ENCODE measurements at regions not wholly inside any gene's neighbourhood (a gene's known extent, or its start where the extent isn't known, plus 50 kb on each side); places are given as distances from the start of the nearest gene placed in this dataset.

DNA sequence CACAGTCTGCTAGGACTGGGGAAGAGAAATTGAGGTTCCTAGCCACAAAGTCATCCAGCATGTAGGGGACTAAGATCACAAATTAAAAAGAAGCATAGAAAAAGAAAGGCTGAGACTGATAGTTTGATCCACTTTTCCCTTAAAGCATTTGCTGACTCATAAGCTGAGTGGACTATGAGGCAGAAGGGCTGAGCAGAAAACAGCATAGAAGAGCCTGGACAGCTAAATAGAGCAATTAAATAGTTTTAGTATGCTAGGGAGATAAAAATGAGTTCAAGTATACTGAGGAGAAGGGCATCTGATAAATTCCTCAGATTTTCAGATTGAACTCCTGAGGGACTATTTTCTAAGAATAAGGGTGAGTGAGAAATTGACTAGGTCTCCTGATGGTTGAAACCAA is 155.9 kb upstream of the EGR2 start:
- no peaks in the 10 kb centered on the region for H4K20me1 ChIP-seq (ENCODE audit: insufficient read depth)
- H3K9ac ChIP-seq = no peak overlapping the region
- H3K4me2 ChIP-seq = no peak overlapping the region
- no peak overlapping the region for H3K4me3 ChIP-seq (IDR thresholded peaks at IDR 0.05; ENCODE audit: insufficient read depth, low read depth, low read length)
- H3K4me1 ChIP-seq (ENCODE audit: low read depth, poor library complexity, severe bottlenecking) = no peaks in the 10 kb centered on the region
- no peak overlapping the region for H3K27ac ChIP-seq
- H2AFZ ChIP-seq (ENCODE audit: low read depth) = no peak overlapping the region
- H3K27me3 ChIP-seq (ENCODE audit: insufficient read depth, low read depth) = no peaks in the 10 kb centered on the region
- no peaks in the 10 kb centered on the region for H3K36me3 ChIP-seq (ENCODE audit: insufficient read depth)
- TF ChIP-seq, protein P1, sequence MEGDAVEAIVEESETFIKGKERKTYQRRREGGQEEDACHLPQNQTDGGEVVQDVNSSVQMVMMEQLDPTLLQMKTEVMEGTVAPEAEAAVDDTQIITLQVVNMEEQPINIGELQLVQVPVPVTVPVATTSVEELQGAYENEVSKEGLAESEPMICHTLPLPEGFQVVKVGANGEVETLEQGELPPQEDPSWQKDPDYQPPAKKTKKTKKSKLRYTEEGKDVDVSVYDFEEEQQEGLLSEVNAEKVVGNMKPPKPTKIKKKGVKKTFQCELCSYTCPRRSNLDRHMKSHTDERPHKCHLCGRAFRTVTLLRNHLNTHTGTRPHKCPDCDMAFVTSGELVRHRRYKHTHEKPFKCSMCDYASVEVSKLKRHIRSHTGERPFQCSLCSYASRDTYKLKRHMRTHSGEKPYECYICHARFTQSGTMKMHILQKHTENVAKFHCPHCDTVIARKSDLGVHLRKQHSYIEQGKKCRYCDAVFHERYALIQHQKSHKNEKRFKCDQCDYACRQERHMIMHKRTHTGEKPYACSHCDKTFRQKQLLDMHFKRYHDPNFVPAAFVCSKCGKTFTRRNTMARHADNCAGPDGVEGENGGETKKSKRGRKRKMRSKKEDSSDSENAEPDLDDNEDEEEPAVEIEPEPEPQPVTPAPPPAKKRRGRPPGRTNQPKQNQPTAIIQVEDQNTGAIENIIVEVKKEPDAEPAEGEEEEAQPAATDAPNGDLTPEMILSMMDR (conservative IDR thresholded peaks at IDR 0.05; ENCODE audit: low read depth, low read length) = no peak
- H3K79me2 ChIP-seq (ENCODE audit: insufficient read depth, low read depth) = no peaks in the 10 kb centered on the region

GRCh38 chr10:62964026-62964425 is 147.9 kb upstream of the EGR2 start:
- no peak overlapping the region for H2AFZ ChIP-seq (ENCODE audit: low read depth)
- no peaks in the 10 kb centered on the region for H3K4me1 ChIP-seq (ENCODE audit: low read depth, poor library complexity, severe bottlenecking)
- no peak overlapping the region for H3K27ac ChIP-seq
- no peak overlapping the region for H3K9ac ChIP-seq
- H3K27me3 ChIP-seq (ENCODE audit: insufficient read depth, low read depth) = no peaks in the 10 kb centered on the region
- TF ChIP-seq, protein P1 (conservative IDR thresholded peaks at IDR 0.05; ENCODE audit: low read depth, low read length) = no peak
- no peaks in the 10 kb centered on the region for H3K36me3 ChIP-seq (ENCODE audit: insufficient read depth)
- no peak overlapping the region for H3K4me3 ChIP-seq (IDR thresholded peaks at IDR 0.05; ENCODE audit: insufficient read depth, low read depth, low read length)
- H3K4me2 ChIP-seq = no peak overlapping the region
- H3K79me2 ChIP-seq (ENCODE audit: insufficient read depth, low read depth) = no peaks in the 10 kb centered on the region
- no peaks in the 10 kb centered on the region for H4K20me1 ChIP-seq (ENCODE audit: insufficient read depth)

DNA sequence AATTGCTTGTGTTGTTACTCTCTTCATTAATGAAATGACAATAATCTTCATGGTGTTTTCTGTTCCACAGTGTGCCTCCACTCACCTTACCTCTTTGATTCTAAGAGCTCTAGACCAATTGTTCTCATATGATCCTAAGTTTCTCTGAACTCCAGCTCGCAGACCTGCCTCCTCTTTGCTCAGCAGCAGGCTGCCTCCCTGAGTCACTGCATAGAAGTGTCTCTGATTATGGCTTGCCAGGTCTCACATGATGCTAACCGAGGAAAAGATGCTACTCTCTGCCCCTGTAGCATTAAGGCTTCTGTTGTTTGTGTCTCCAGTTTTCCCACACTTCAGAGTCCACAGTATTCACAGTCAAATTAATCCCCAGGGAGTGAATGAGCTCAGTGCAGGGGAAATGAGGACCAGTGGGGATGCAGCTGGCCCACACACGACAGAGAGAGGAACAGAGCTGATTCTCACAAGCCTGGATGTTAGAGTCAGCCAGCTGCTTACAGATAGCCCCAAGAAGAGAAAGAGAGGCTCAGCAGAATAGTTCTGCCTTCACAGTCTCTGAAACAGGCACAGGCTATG is 145.9 kb upstream of the EGR2 start:
- Histone ChIP-seq H4K20me1 (ENCODE audit: insufficient read depth) (no peaks in the 10 kb centered on the region), H2AFZ (ENCODE audit: low read depth) (no peak overlapping the region), H3K4me2 (no peak overlapping the region), H3K4me3 (IDR thresholded peaks at IDR 0.05; ENCODE audit: insufficient read depth, low read depth, low read length) (no peak overlapping the region), H3K4me1 (ENCODE audit: low read depth, poor library complexity, severe bottlenecking) (no peaks in the 10 kb centered on the region), H3K27ac (no peak overlapping the region), H3K27me3 (ENCODE audit: insufficient read depth, low read depth) (no peaks in the 10 kb centered on the region), H3K9ac (no peak overlapping the region), H3K79me2 (ENCODE audit: insufficient read depth, low read depth) (no peaks in the 10 kb centered on the region), H3K36me3 (ENCODE audit: insufficient read depth) (no peaks in the 10 kb centered on the region)
- TF ChIP-seq, protein P1 (conservative IDR thresholded peaks at IDR 0.05; ENCODE audit: low read depth, low read length) = no peak

DNA sequence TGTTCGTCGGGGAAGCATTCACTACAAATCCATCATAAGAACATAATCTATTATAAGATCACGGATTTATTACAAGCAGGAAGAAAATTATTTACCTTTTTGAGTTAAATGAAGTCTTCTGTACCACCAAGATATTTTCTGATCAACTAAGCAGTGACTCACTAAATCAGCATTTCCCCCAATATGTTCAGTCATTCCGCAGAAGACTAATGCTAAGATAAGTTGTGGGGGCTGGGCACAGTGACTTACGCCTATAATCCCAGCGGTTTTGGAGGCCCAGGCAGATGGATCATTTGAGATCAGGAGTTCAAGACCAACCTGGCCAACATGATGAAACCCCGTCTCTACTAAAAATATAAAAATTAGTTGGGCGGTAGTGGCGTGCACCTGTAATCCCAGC is 144.2 kb upstream of the EGR2 start:
- Histone ChIP-seq H4K20me1 (ENCODE audit: insufficient read depth) (no peaks in the 10 kb centered on the region), H3K27ac (no peak overlapping the region), H3K36me3 (ENCODE audit: insufficient read depth) (no peaks in the 10 kb centered on the region), H3K79me2 (ENCODE audit: insufficient read depth, low read depth) (no peaks in the 10 kb centered on the region), H3K9ac (no peak overlapping the region), H3K4me1 (ENCODE audit: low read depth, poor library complexity, severe bottlenecking) (no peaks in the 10 kb centered on the region), H3K4me3 (IDR thresholded peaks at IDR 0.05; ENCODE audit: insufficient read depth, low read depth, low read length) (no peak overlapping the region), H2AFZ (ENCODE audit: low read depth) (no peak overlapping the region), H3K4me2 (no peak overlapping the region), H3K27me3 (ENCODE audit: insufficient read depth, low read depth) (no peaks in the 10 kb centered on the region)
- TF ChIP-seq, protein P1 (conservative IDR thresholded peaks at IDR 0.05; ENCODE audit: low read depth, low read length) = no peak
